Thyroid gland (tissue), 4 donors: ENCODE measurements at regions not wholly inside any gene's neighbourhood (a gene's known extent, or its start where the extent isn't known, plus 50 kb on each side); places are given as distances from the start of the nearest gene placed in this dataset.

Experiments
- POLR2A ChIP-seq, 2 donors: fragments of 450-650 bp; IDR thresholded peaks; one replicate each; pipeline ENCODE4 v1.6.1; 2017; ENCODE audit warnings: antibody characterized with exemption in 2 of 2, mild to moderate bottlenecking in 2 of 2, moderate library complexity in 1 of 2
- TF ChIP-seq, protein P1 (sequence below), 6 experiments: fragments of 200-600 bp in 3 of 6; fragments of 450-650 bp in 3 of 6; sonication (generic) in 3 of 6; IDR thresholded peaks; one replicate each; pipeline ENCODE4 v1.5.1; 2016 to 2019; ENCODE audit warnings: antibody characterized with exemption in 6 of 6, mild to moderate bottlenecking in 2 of 6, inconsistent platforms in 1 of 6, moderate library complexity in 1 of 6

DNA sequence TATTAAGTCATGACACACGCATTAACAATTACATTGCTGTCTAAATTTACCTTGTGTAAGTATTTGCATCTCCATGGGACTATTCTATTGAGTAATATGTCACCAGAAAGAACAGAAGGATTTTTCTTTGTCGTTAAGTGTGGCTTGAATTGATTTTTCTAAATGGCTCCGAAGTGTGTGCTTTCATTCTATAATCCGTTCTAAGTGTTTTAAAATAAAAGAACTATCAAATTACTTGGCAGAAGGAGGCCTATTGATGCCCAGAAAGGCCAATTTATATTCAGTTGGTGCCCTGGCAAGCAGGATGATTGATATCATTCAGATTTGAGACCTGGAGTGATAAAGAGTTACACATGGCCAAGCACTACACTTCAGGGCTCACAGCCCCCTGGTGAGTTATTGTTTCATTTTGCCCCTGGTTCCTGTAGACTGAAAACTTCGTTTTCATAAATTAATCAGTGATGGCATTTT is 538.9 kb upstream of the ANO5 start:
- no peak for TF ChIP-seq POLR2A (IDR thresholded peaks at IDR 0.05)
- TF ChIP-seq, protein P1, sequence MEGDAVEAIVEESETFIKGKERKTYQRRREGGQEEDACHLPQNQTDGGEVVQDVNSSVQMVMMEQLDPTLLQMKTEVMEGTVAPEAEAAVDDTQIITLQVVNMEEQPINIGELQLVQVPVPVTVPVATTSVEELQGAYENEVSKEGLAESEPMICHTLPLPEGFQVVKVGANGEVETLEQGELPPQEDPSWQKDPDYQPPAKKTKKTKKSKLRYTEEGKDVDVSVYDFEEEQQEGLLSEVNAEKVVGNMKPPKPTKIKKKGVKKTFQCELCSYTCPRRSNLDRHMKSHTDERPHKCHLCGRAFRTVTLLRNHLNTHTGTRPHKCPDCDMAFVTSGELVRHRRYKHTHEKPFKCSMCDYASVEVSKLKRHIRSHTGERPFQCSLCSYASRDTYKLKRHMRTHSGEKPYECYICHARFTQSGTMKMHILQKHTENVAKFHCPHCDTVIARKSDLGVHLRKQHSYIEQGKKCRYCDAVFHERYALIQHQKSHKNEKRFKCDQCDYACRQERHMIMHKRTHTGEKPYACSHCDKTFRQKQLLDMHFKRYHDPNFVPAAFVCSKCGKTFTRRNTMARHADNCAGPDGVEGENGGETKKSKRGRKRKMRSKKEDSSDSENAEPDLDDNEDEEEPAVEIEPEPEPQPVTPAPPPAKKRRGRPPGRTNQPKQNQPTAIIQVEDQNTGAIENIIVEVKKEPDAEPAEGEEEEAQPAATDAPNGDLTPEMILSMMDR (IDR thresholded peaks at IDR 0.05), result no peak
